Prostate gland (tissue), 2 donors: ENCODE measurements at regions not wholly inside any gene's neighbourhood (a gene's known extent, or its start where the extent isn't known, plus 50 kb on each side); places are given as distances from the start of the nearest gene placed in this dataset.

Experiments used
- POLR2A ChIP-seq: fragments of 450-650 bp; IDR thresholded peaks from one replicate; pipeline ENCODE4 v1.6.1; 2016; ENCODE audit warnings: antibody characterized with exemption, mild to moderate bottlenecking
- TF ChIP-seq, protein P1 (sequence below), 4 experiments: fragments of 200-600 bp in 2 of 4; fragments of 450-650 bp in 2 of 4; sonication (generic) in 2 of 4; IDR thresholded peaks; 1 replicate in 3 of 4; 2 replicates in 1 of 4; pipeline ENCODE4 v1.5.1; 2016 to 2019; ENCODE audit warnings: antibody characterized with exemption in 4 of 4, mild to moderate bottlenecking in 2 of 4, moderate library complexity in 2 of 4

DNA sequence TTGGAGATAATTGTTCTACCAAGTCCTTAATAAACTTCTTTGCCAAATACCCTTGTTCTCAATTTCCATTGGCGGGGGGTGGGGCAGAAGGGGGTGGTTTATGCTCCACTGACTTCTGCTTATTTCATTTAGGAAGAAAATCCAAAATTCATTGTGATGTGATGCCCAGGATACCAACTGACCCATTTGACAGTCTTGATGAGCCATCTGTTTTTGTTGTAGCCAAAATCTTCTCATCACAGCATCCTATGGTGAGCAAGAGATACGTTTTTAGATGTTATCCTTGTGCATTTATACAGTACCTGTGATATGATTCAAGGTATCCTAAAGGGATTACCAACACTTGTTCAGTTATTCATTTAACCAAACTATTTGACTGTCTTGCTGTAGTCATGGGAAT, 108.5 kb upstream of the BMP5 start:
- TF ChIP-seq, protein P1, sequence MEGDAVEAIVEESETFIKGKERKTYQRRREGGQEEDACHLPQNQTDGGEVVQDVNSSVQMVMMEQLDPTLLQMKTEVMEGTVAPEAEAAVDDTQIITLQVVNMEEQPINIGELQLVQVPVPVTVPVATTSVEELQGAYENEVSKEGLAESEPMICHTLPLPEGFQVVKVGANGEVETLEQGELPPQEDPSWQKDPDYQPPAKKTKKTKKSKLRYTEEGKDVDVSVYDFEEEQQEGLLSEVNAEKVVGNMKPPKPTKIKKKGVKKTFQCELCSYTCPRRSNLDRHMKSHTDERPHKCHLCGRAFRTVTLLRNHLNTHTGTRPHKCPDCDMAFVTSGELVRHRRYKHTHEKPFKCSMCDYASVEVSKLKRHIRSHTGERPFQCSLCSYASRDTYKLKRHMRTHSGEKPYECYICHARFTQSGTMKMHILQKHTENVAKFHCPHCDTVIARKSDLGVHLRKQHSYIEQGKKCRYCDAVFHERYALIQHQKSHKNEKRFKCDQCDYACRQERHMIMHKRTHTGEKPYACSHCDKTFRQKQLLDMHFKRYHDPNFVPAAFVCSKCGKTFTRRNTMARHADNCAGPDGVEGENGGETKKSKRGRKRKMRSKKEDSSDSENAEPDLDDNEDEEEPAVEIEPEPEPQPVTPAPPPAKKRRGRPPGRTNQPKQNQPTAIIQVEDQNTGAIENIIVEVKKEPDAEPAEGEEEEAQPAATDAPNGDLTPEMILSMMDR (IDR thresholded peaks at IDR 0.05) = no peak
- TF ChIP-seq POLR2A = no peak
